GM23338 (cell line): ENCODE measurements at regions not wholly inside any gene's neighbourhood (a gene's known extent, or its start where the extent isn't known, plus 50 kb on each side); places are given as distances from the start of the nearest gene placed in this dataset.

ENCODE experiments used
- CREB1 ChIP-seq: fragments of 250-450 bp; sonication (Bioruptor Pico); IDR thresholded peaks from 2 replicates; pipeline ENCODE4 v1.5.0; 2020; ENCODE audit warnings: low read depth, mild to moderate bottlenecking, moderate library complexity
- EZH2 ChIP-seq: fragments of 200-600 bp; sonication (generic); IDR thresholded peaks from one replicate; pipeline ENCODE4 v1.8.0; 2017; ENCODE audit warnings: antibody characterized with exemption, mild to moderate bottlenecking, low read depth; ENCODE audit not compliant: unreplicated experiment
- JUNB ChIP-seq: IDR thresholded peaks from one replicate; pipeline ENCODE4 v1.6.1; 2016; ENCODE audit warnings: antibody characterized with exemption; ENCODE audit not compliant: unreplicated experiment
- NANOG ChIP-seq: IDR thresholded peaks from 2 replicates; pipeline ENCODE4 v1.6.1; 2016; ENCODE audit warnings: antibody characterized with exemption, borderline replicate concordance
- POLR2AphosphoS5 ChIP-seq: IDR thresholded peaks from 2 replicates; pipeline ENCODE4 v1.6.1; 2016; ENCODE audit warnings: antibody characterized with exemption, low read depth
- TF ChIP-seq, protein P1 (sequence below): IDR thresholded peaks from one replicate; pipeline ENCODE4 v1.6.1; 2018; ENCODE audit warnings: antibody characterized with exemption; ENCODE audit not compliant: unreplicated experiment
- TF ChIP-seq, protein P2 (sequence below), 2 experiments: fragments of 200-600 bp in 1 of 2; sonication (generic) in 1 of 2; conservative IDR thresholded peaks; 2 replicates each; pipeline versions ENCODE4 v1.5.1 to v1.6.1; 2016 to 2017; ENCODE audit warnings: antibody characterized with exemption in 2 of 2, low read depth in 2 of 2, mild to moderate bottlenecking in 2 of 2, moderate library complexity in 1 of 2
- TF ChIP-seq, protein P3 (sequence below): IDR thresholded peaks from 2 replicates; pipeline ENCODE4 v1.6.1; 2016; ENCODE audit warnings: antibody characterized with exemption

DNA sequence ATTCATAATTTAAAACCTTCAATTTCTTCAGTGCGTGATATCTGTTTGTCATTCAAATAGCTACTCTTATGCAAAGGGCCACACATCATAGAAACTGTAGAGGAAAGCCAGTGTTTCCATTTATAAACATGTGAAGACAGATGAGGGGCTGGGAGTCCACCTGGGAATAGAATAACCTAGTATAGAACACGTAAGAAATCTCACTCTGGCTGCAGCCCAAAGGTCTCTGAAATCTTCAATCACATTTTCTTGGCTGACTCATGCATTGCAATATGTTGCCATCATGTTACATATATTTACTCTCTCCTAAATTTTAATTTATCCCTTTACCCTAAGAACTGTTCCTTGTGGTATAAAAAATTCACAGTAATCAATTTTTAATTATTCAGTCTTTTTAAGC lies 123.2 kb downstream of the ELOVL4 start:
- TF ChIP-seq POLR2AphosphoS5 (no peak), NANOG (no peak), EZH2 (no peak), CREB1 (CRISPR knock-in tag) (no peak), JUNB (no peak)
- TF ChIP-seq, protein P1, sequence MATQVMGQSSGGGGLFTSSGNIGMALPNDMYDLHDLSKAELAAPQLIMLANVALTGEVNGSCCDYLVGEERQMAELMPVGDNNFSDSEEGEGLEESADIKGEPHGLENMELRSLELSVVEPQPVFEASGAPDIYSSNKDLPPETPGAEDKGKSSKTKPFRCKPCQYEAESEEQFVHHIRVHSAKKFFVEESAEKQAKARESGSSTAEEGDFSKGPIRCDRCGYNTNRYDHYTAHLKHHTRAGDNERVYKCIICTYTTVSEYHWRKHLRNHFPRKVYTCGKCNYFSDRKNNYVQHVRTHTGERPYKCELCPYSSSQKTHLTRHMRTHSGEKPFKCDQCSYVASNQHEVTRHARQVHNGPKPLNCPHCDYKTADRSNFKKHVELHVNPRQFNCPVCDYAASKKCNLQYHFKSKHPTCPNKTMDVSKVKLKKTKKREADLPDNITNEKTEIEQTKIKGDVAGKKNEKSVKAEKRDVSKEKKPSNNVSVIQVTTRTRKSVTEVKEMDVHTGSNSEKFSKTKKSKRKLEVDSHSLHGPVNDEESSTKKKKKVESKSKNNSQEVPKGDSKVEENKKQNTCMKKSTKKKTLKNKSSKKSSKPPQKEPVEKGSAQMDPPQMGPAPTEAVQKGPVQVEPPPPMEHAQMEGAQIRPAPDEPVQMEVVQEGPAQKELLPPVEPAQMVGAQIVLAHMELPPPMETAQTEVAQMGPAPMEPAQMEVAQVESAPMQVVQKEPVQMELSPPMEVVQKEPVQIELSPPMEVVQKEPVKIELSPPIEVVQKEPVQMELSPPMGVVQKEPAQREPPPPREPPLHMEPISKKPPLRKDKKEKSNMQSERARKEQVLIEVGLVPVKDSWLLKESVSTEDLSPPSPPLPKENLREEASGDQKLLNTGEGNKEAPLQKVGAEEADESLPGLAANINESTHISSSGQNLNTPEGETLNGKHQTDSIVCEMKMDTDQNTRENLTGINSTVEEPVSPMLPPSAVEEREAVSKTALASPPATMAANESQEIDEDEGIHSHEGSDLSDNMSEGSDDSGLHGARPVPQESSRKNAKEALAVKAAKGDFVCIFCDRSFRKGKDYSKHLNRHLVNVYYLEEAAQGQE = no peak
- TF ChIP-seq, protein P2, sequence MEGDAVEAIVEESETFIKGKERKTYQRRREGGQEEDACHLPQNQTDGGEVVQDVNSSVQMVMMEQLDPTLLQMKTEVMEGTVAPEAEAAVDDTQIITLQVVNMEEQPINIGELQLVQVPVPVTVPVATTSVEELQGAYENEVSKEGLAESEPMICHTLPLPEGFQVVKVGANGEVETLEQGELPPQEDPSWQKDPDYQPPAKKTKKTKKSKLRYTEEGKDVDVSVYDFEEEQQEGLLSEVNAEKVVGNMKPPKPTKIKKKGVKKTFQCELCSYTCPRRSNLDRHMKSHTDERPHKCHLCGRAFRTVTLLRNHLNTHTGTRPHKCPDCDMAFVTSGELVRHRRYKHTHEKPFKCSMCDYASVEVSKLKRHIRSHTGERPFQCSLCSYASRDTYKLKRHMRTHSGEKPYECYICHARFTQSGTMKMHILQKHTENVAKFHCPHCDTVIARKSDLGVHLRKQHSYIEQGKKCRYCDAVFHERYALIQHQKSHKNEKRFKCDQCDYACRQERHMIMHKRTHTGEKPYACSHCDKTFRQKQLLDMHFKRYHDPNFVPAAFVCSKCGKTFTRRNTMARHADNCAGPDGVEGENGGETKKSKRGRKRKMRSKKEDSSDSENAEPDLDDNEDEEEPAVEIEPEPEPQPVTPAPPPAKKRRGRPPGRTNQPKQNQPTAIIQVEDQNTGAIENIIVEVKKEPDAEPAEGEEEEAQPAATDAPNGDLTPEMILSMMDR (conservative IDR thresholded peaks at IDR 0.05; ENCODE audit: low read depth in 2 of 2) = no peak
- TF ChIP-seq, protein P3, sequence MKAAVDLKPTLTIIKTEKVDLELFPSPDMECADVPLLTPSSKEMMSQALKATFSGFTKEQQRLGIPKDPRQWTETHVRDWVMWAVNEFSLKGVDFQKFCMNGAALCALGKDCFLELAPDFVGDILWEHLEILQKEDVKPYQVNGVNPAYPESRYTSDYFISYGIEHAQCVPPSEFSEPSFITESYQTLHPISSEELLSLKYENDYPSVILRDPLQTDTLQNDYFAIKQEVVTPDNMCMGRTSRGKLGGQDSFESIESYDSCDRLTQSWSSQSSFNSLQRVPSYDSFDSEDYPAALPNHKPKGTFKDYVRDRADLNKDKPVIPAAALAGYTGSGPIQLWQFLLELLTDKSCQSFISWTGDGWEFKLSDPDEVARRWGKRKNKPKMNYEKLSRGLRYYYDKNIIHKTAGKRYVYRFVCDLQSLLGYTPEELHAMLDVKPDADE = no peak
